M059J (cell line): ENCODE measurements at regions not wholly inside any gene's neighbourhood (a gene's known extent, or its start where the extent isn't known, plus 50 kb on each side); places are given as distances from the start of the nearest gene placed in this dataset.
"Not testable (repeated sequence)": the region's sequence is repeated elsewhere in the genome, so short reads cannot be mapped to it uniquely, and the experiment has no call there.

Source experiments
- DNase-seq: peaks from one replicate; pipeline ENCODE4 v3.0.0-alpha.2; 2012; ENCODE audit warnings: low read depth

DNA sequence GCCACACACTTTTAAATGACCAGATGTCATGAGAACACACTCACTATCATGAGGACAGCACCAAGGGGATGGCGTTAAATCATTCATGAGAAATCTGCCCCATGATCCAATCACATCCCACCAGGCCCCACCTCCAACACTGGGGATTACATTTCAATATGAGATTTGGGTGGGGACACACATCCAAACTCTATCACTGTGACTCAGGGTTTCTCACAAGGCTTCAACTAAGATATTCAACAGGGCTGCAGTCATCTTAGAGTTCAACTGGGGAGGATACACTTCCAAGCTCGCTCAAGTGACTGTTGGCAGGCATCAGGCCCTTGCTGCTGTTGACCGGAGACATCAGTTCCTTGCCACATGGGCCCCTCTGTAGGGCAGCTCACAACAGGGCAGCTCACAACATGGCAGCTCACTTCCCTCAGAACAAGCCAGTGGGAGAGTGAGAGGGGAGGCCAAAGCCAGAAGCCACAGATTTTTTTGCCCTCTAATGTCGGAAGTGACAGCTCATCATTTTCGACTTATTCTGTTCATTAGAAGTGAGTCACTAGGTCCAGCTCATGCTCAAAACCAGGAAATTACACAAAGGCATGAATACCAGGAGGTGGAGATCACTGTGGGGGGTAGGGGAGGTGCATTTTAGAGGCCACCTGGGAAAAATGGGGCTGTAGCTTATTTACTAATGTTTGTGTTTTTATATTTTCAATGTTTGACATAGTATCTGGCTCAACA lies 50.8 kb upstream of the PTHLH start:
- DNase-seq = peak; percentile 99

DNA sequence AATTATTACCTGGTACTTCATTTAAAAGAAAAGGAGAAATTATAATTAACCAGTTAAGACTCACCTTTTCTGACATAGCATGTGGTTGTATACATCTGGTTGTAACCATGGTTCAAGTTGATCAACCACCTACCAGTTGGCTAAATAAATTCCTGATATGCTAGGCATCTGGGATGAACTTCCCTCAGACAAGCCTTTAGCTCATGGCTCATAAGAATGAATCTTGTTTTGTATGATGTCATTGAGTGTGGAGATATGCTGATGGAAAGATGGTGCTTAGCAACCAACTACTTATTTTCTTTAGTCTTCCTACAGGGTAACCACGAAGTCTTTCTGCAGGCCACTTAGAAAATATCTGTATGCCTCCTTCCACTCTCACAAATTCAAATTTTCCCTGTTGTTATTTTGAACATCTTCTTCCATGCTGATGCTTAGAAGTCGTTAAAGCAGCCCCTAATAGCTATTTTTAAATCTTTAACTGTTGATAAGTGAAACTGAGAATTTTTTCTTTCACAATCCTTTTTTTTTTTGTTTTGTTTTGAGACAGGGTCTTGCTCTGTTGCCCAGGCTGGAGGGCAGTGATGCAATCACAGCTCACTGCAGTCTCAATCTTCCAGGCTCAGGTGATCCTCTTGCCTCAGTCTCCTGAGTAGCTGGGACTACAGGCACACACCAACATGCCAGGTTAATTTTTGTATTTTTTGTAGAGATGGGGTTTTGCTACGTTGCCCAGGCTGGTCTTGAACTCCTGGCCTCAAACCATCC lies 51.9 kb upstream of the PTHLH start:
- DNase-seq = peak; percentile 92

DNA sequence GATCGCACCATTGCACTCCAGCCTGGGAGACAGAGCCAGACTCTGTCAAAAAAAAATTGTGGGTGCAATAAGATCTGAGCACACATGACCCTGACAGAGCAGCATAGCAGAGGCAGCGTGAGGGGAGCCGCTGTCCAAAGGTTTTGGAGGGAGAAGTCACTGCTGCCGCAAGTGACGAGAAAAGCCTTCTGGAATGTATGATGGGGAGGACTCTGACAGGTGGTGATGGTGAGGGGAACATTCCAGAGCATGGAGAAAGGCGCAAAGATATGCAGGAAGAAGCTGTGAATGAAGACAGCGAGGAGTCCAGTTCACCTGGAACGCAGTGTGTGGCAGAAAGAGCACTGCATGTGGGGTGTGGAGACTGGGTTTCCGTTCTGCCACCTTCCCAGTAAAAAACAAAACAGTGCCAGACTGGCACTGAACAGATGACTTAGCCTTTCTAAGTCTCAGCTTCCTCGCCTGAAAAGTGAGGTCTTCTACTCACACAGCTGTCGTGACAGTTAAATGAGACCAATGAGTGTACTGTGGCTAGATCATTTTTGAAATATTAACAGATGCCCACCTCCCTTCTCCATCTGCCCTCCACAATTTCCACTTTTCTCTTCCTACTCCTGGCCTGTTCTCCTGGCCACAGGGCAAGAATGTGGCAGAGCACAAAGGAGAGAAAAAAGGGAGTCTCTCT lies 53.4 kb upstream of the PTHLH start:
- DNase-seq = peak; percentile 65

- DNase-seq = peak; percentile 98
These were observed 54.2 kb upstream of the PTHLH start for GRCh38 chr12:28026701-28027100.

DNA sequence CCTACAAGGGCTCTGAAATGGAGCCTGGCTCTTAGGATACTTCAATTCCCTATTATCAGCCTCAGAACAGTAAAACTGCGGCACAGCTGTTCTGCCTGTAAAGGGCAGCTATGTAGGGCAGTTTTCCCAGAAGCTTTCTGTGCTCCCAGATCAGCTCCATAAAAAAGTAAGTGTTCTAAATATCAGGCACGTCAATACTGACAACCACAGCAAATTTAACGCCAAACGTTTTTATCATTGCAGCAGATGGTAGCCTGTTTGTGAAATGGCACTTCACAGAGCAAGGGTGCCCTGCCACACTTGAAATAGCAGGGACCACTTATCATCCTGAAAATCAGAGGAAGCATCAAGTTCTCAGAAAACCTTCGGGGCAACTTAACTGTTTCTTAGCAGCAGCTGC lies 54.8 kb upstream of the PTHLH start:
- peak; percentile 57 for DNase-seq

- peak; percentile 75 for DNase-seq
These were observed 55.6 kb upstream of the PTHLH start for GRCh38 chr12:28027947-28028724.

GRCh38 chr12:28032811-28033537 lies 60.4 kb upstream of the PTHLH start:
- DNase-seq = peak; percentile 90

DNA sequence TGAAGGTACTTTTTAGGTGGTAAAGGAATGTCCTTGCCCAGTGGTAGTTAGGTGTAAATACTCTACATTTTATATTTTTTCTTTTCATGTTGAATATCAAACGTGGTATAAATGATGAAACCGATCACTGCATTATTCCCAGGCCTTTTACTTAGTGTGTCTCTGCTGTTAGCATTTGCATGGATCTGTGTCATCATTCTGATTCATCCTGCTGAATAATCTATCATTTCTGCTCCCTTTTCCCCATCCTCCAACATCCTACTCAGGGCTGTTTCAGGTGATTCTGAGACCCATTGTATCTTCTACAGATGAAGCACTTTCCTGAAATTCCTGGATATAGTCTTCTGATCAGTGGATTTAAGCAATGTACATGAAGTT lies 61.0 kb upstream of the PTHLH start:
- DNase-seq = peak; percentile 67

GRCh38 chr12:28034271-28034670 lies 61.7 kb upstream of the PTHLH start:
- DNase-seq = no peak

DNA sequence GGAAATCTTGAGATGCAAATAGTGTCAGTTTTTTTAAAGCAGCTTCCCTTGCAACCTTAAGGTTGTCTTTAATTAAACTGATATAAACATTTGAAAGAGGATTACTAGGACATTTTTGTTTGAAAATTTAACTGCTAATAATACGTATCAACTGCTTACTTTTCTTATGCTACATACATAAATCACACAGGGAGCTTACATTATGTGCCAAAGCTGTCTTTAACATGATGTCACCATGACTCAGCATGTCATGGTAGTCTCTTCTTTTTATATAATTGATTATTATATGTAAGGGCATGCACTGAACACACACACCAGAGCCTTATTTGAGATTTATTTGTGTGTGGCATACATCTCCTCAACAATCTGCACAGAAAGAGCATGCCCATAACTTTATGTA lies 63.0 kb upstream of the PTHLH start:
- peak; percentile 64 for DNase-seq

GRCh38 chr12:28036940-28037339 lies 64.4 kb upstream of the PTHLH start:
- no peak for DNase-seq

- no peak for DNase-seq
These were observed 67.7 kb upstream of the PTHLH start for GRCh38 chr12:28040246-28040645.

- DNase-seq = not testable (repeated sequence)
These were observed 74.1 kb upstream of the PTHLH start for GRCh38 chr12:28046600-28046999.

DNA sequence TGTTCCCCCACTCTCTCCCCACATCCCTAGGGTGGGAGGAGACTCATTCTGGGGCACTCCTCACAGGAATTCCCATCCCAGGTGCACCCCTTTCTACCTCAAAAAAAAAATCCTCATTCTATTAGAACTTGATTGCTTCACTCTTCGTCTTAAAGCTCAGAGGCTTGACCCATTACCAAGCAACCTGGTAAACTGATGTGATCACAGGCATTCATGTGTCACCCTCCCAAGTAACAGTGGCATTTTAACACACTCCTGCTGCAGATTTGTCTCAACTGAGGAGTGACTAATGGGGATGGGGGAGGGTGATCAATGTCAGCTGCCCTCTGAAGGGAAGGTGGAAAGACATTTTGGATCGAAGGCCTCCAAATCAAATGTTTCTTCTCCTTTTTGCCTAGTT lies 78.1 kb upstream of the PTHLH start:
- DNase-seq = peak; percentile 71

- no peak for DNase-seq
These were observed 79.2 kb upstream of the PTHLH start for GRCh38 chr12:28051516-28052354.

DNA sequence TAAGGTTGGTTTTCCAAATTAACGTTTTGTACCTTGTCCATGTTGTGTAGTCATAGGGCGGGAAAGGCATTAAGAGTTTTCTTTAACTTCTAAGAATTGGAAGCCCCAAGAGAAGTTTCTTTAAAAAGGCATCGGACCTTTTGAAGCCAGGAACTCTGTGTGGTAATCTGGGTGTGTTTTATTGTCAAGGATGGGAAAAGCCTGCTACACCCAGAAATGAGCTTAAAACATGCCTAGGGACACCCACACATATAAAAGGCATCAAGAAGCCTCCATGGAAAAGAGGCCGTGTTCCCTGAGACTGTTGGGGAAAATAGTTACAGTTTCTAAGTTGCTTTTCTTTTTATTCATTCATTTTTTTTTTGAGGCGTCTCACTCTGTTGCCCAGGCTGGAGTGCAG lies 81.0 kb upstream of the PTHLH start:
- no peak for DNase-seq

DNA sequence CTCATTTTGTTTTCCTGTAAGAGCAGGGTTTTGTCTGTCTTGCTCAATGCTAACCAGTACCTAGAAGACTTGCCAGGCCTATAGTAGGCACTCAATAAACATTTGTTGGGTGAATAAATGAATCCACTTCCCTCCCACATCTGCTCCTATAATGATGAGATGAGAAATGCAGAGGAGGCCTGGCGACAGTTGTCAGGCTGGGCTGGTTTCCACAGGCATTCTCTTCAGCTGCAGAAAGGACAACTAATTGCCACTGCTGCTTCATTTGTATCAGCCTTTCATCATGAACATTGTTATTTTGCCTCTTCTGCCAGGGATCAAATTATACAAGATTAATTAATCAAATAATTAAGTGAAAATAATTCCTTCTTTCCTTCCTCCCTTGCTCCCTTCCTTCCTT lies 82.0 kb upstream of the PTHLH start:
- DNase-seq = no peak

- DNase-seq = peak; percentile 96
These were observed 85.5 kb upstream of the PTHLH start for GRCh38 chr12:28057856-28058615.

GRCh38 chr12:28059220-28059619 lies 86.7 kb upstream of the PTHLH start:
- DNase-seq = no peak

DNA sequence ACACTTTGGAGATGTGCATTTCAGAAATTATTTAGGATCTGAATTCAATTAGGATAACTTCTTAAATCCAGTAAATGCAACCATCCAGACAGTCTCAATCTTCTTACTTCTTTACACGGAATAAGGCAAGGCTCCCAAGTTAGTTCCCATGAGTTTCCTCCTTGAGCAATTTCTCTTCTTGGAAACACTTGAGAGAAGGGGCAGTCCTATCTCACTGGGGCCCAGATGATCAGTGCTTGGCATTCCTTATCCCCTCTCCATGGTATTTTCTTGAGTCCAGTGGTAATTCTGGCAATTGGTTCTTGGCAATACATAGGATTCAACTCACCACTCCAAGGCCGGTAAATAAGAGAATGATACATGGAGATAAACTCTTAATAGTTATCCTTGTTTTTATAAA lies 87.1 kb upstream of the PTHLH start:
- DNase-seq = no peak
